ENCODE measurements at regions not wholly inside any gene's neighbourhood (a gene's known extent, or its start where the extent isn't known, plus 50 kb on each side); places are given as distances from the start of the nearest gene placed in this dataset.
"Not testable (repeated sequence)": the region's sequence is repeated elsewhere in the genome, so short reads cannot be mapped to it uniquely, and the experiment has no call there.

GRCh38 chr11:93041682-93042081 is 72.2 kb downstream of the MTNR1B start:
- no TSS peak for BruUV-seq (replicated peaks)
- POLR2A ChIA-PET (ENCODE audit: unreplicated experiment), result no interaction called here
- H3K36me3 ChIP-seq (ENCODE audit: low read depth), result no peaks in the 10 kb centered on the region

GRCh38 chr11:93043186-93043585 is 73.7 kb downstream of the MTNR1B start:
- H3K4me2 ChIP-seq; H3K36me3 ChIP-seq (ENCODE audit: low read depth); intact Hi-C loops (cut with micrococcal nuclease; ENCODE audit: unreplicated experiment); BruUV-seq (replicated peaks); H3K79me2 ChIP-seq (ENCODE audit: low read depth); H4K20me1 ChIP-seq (ENCODE audit: insufficient read depth); H3K4me3 ChIP-seq; H2AFZ ChIP-seq; H3K4me1 ChIP-seq (replicated peaks; ENCODE audit: insufficient read depth); POLR2A ChIA-PET (ENCODE audit: unreplicated experiment); H3K27ac ChIP-seq; CTCF ChIA-PET; H3K27me3 ChIP-seq (ENCODE audit: insufficient read depth, low read depth); H3F3A ChIP-seq (ENCODE audit: insufficient read depth, low read depth); H3K9me2 ChIP-seq (ENCODE audit: insufficient read depth); H3K9me3 ChIP-seq (ENCODE audit: insufficient read depth, low read depth); DNase-seq: not testable (repeated sequence)

More at GRCh38 chr11:93041682-93042081, 72.2 kb downstream of the MTNR1B start:
- intact Hi-C loops (cut with micrococcal nuclease; ENCODE audit: unreplicated experiment), result no loop called here
- Histone ChIP-seq H3K27me3 (ENCODE audit: insufficient read depth, low read depth) (no peaks in the 10 kb centered on the region), H3K79me2 (ENCODE audit: low read depth) (no peaks in the 10 kb centered on the region), H3K4me1 (replicated peaks; ENCODE audit: insufficient read depth) (no peaks in the 10 kb centered on the region), H3F3A (ENCODE audit: insufficient read depth, low read depth) (no peaks in the 10 kb centered on the region), H3K9me3 (ENCODE audit: insufficient read depth, low read depth) (no peaks in the 10 kb centered on the region), H2AFZ (no peak overlapping the region), H3K4me3 (no peak overlapping the region), H3K27ac (no peak overlapping the region), H3K9me2 (ENCODE audit: insufficient read depth) (no peaks in the 10 kb centered on the region), H4K20me1 (ENCODE audit: insufficient read depth) (no peaks in the 10 kb centered on the region), H3K4me2 (no peak overlapping the region)
- no peak for DNase-seq
- TF ChIP-seq EZH2 (IDR thresholded peaks at IDR 0.05; ENCODE audit: low read depth), result no peak
- TF ChIP-seq, protein P1, sequence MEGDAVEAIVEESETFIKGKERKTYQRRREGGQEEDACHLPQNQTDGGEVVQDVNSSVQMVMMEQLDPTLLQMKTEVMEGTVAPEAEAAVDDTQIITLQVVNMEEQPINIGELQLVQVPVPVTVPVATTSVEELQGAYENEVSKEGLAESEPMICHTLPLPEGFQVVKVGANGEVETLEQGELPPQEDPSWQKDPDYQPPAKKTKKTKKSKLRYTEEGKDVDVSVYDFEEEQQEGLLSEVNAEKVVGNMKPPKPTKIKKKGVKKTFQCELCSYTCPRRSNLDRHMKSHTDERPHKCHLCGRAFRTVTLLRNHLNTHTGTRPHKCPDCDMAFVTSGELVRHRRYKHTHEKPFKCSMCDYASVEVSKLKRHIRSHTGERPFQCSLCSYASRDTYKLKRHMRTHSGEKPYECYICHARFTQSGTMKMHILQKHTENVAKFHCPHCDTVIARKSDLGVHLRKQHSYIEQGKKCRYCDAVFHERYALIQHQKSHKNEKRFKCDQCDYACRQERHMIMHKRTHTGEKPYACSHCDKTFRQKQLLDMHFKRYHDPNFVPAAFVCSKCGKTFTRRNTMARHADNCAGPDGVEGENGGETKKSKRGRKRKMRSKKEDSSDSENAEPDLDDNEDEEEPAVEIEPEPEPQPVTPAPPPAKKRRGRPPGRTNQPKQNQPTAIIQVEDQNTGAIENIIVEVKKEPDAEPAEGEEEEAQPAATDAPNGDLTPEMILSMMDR (conservative IDR thresholded peaks at IDR 0.05), result no peak
- CTCF ChIA-PET, result no interaction called here

DNA sequence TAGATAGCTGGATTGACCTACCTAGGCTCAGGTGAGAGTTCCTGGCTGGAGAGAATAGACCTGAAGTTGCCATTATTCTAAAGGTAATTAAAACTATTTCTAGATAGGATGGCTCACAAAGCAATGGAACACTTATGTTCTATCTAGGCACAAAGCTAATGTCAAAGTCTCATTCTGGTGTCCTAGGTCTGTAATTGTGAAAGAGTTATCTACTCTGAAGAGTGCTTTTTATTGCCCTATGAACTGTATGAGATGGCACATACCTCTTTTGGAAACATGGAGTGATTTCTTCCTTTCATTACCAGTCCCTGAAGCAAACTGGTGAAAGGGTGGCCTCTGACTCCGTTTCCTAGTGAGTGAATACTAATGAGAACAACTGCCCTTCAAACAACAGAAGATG is 80.3 kb downstream of the MTNR1B start:
- no peak for TF ChIP-seq EZH2 (IDR thresholded peaks at IDR 0.05; ENCODE audit: low read depth)
- TF ChIP-seq, protein P1 (conservative IDR thresholded peaks at IDR 0.05), result no peak
- no peaks in the 10 kb centered on the region for H3K36me3 ChIP-seq (ENCODE audit: low read depth)
- no peak overlapping the region for H3K4me3 ChIP-seq
- CTCF ChIA-PET, result no interaction called here
- H3K9me3 ChIP-seq (ENCODE audit: insufficient read depth, low read depth), result 0 out of 2 replicates have a peak, but pooled peaks cover 3% of the 10 kb centered on the region
- no peak overlapping the region for H3K4me2 ChIP-seq
- no peaks in the 10 kb centered on the region for H3K27me3 ChIP-seq (ENCODE audit: insufficient read depth, low read depth)
- no peak overlapping the region for H3K27ac ChIP-seq
- H2AFZ ChIP-seq, result no peak overlapping the region
- POLR2A ChIA-PET (ENCODE audit: unreplicated experiment), result no interaction called here
- DNase-seq, result no peak
- no peaks in the 10 kb centered on the region for H4K20me1 ChIP-seq (ENCODE audit: insufficient read depth)
- H3K4me1 ChIP-seq (replicated peaks; ENCODE audit: insufficient read depth), result peaks cover 8% of the 10 kb centered on the region
- 0 out of 2 replicates have a peak, but pooled peaks cover 6% of the 10 kb centered on the region for H3F3A ChIP-seq (ENCODE audit: insufficient read depth, low read depth)
- intact Hi-C loops (cut with micrococcal nuclease; ENCODE audit: unreplicated experiment), result no loop called here
- BruUV-seq (replicated peaks), result no TSS peak
- H3K79me2 ChIP-seq (ENCODE audit: low read depth), result no peaks in the 10 kb centered on the region
- no peaks in the 10 kb centered on the region for H3K9me2 ChIP-seq (ENCODE audit: insufficient read depth)

- Histone ChIP-seq H3K79me2 (ENCODE audit: low read depth) (no peaks in the 10 kb centered on the region), H3F3A (ENCODE audit: insufficient read depth, low read depth) (peaks cover 17% of the 10 kb centered on the region), H3K9me3 (ENCODE audit: insufficient read depth, low read depth) (0 out of 2 replicates have a peak, but pooled peaks cover 9% of the 10 kb centered on the region), H3K4me1 (replicated peaks; ENCODE audit: insufficient read depth) (peaks cover 16% of the 10 kb centered on the region), H3K27ac (no peak overlapping the region), H3K4me2 (no peak overlapping the region), H3K27me3 (ENCODE audit: insufficient read depth, low read depth) (no peaks in the 10 kb centered on the region), H3K36me3 (ENCODE audit: low read depth) (no peaks in the 10 kb centered on the region), H4K20me1 (ENCODE audit: insufficient read depth) (no peaks in the 10 kb centered on the region), H2AFZ (no peak overlapping the region), H3K9me2 (ENCODE audit: insufficient read depth) (peaks cover 3% of the 10 kb centered on the region; the same call in 1 of the 2 replicates), H3K4me3 (no peak overlapping the region)
- DNase-seq, result no peak
- intact Hi-C loops (cut with micrococcal nuclease; ENCODE audit: unreplicated experiment), result no loop called here
- ChIA-PET POLR2A (ENCODE audit: unreplicated experiment) (no interaction called here), CTCF (no interaction called here)
- TF ChIP-seq, protein P1 (conservative IDR thresholded peaks at IDR 0.05), result no peak
- TF ChIP-seq EZH2 (IDR thresholded peaks at IDR 0.05; ENCODE audit: low read depth), result no peak
- no TSS peak for BruUV-seq (replicated peaks)
Measured at GRCh38 chr11:93051186-93051585, 81.7 kb downstream of the MTNR1B start.
